ENCODE measurements at regions not wholly inside any gene's neighbourhood (a gene's known extent, or its start where the extent isn't known, plus 50 kb on each side); places are given as distances from the start of the nearest gene placed in this dataset.
"Not testable (repeated sequence)": the region's sequence is repeated elsewhere in the genome, so short reads cannot be mapped to it uniquely, and the experiment has no call there.

- not testable (repeated sequence) for H3K27me3 ChIP-seq (ENCODE audit: control insufficient read depth, insufficient read depth, low read length); H3K36me3 ChIP-seq (ENCODE audit: control insufficient read depth, insufficient read depth, low read length); H3K9ac ChIP-seq (ENCODE audit: low read depth, low read length); H3K4me1 ChIP-seq (ENCODE audit: control insufficient read depth, insufficient read depth, low read length); H3K4me3 ChIP-seq (ENCODE audit: low read depth, low read length); H3K9me3 ChIP-seq (ENCODE audit: control insufficient read depth, insufficient read depth, low read length)
These were observed 56.1 kb downstream of the ZNF22 start for GRCh38 chr10:45056806-45057205.

DNA sequence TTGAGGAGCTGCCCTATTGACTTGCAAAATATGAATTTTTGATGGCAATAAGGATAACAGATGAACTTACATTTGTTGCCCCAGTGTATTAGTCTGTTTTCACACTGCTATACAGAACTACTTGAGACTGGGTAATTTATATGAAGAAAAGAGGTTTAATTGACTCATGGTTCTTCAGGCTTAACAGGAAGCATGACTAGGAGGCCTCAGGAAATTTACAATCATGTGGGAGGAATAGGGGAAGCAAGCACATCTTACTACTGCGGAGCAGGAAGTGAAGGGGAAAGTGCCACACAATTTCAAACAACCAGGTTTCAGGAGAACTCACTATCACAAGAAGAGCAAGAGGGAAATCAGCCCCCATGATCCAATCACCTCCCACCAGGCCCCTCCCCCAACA is 57.9 kb downstream of the ZNF22 start:
- no peaks in the 10 kb centered on the region for H3K4me1 ChIP-seq (ENCODE audit: control insufficient read depth, insufficient read depth, low read length)
- H3K27me3 ChIP-seq (ENCODE audit: control insufficient read depth, insufficient read depth, low read length): no peaks in the 10 kb centered on the region
- no peak overlapping the region for H3K9ac ChIP-seq (ENCODE audit: low read depth, low read length)
- no peaks in the 10 kb centered on the region for H3K9me3 ChIP-seq (ENCODE audit: control insufficient read depth, insufficient read depth, low read length)
- H3K4me3 ChIP-seq (ENCODE audit: low read depth, low read length): no peak overlapping the region
- H3K36me3 ChIP-seq (ENCODE audit: control insufficient read depth, insufficient read depth, low read length): no peaks in the 10 kb centered on the region

GRCh38 chr10:45058992-45059561 is 58.4 kb downstream of the ZNF22 start:
- Histone ChIP-seq H3K4me1 (ENCODE audit: control insufficient read depth, insufficient read depth, low read length) (no peaks in the 10 kb centered on the region), H3K27me3 (ENCODE audit: control insufficient read depth, insufficient read depth, low read length) (no peaks in the 10 kb centered on the region), H3K9ac (ENCODE audit: low read depth, low read length) (no peak overlapping the region), H3K36me3 (ENCODE audit: control insufficient read depth, insufficient read depth, low read length) (no peaks in the 10 kb centered on the region), H3K9me3 (ENCODE audit: control insufficient read depth, insufficient read depth, low read length) (no peaks in the 10 kb centered on the region), H3K4me3 (ENCODE audit: low read depth, low read length) (no peak overlapping the region)

DNA sequence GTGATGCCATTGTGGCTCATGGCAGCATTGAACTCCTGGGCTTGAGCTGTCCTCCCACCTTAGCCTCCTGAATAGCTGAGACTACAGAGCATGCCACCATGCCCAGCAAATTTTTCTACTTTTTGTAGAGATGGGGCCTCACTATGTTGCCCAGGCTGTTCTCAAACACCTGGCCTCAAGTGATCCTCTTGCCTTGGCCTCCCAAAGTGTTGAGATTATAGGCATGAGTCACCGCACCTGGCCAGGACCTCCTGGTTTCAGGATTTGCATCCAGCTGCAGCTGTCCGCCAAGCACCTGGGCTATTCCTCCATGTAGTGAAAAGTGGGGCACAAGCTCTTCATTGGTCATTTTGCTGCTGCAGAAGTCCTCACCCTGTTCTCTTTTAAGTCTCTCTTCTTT is 58.9 kb downstream of the ZNF22 start:
- Histone ChIP-seq H3K9me3 (ENCODE audit: control insufficient read depth, insufficient read depth, low read length) (no peaks in the 10 kb centered on the region), H3K4me1 (ENCODE audit: control insufficient read depth, insufficient read depth, low read length) (no peaks in the 10 kb centered on the region), H3K36me3 (ENCODE audit: control insufficient read depth, insufficient read depth, low read length) (no peaks in the 10 kb centered on the region), H3K27me3 (ENCODE audit: control insufficient read depth, insufficient read depth, low read length) (no peaks in the 10 kb centered on the region), H3K4me3 (ENCODE audit: low read depth, low read length) (no peak overlapping the region), H3K9ac (ENCODE audit: low read depth, low read length) (no peak overlapping the region)

GRCh38 chr10:45061982-45062381 is 61.3 kb downstream of the ZNF22 start:
- H3K9ac ChIP-seq (ENCODE audit: low read depth, low read length): no peak overlapping the region
- H3K4me1 ChIP-seq (ENCODE audit: control insufficient read depth, insufficient read depth, low read length): no peaks in the 10 kb centered on the region
- H3K4me3 ChIP-seq (ENCODE audit: low read depth, low read length): no peak overlapping the region
- no peaks in the 10 kb centered on the region for H3K27me3 ChIP-seq (ENCODE audit: control insufficient read depth, insufficient read depth, low read length)
- no peaks in the 10 kb centered on the region for H3K9me3 ChIP-seq (ENCODE audit: control insufficient read depth, insufficient read depth, low read length)
- H3K36me3 ChIP-seq (ENCODE audit: control insufficient read depth, insufficient read depth, low read length): no peaks in the 10 kb centered on the region

- H3K9me3 ChIP-seq (ENCODE audit: control insufficient read depth, insufficient read depth, low read length): no peaks in the 10 kb centered on the region
- H3K27me3 ChIP-seq (ENCODE audit: control insufficient read depth, insufficient read depth, low read length): no peaks in the 10 kb centered on the region
- H3K9ac ChIP-seq (ENCODE audit: low read depth, low read length): no peak overlapping the region
- H3K36me3 ChIP-seq (ENCODE audit: control insufficient read depth, insufficient read depth, low read length): no peaks in the 10 kb centered on the region
- H3K4me3 ChIP-seq (ENCODE audit: low read depth, low read length): no peak overlapping the region
- no peaks in the 10 kb centered on the region for H3K4me1 ChIP-seq (ENCODE audit: control insufficient read depth, insufficient read depth, low read length)
These were observed 63.0 kb downstream of the ZNF22 start for GRCh38 chr10:45063591-45064231.

DNA sequence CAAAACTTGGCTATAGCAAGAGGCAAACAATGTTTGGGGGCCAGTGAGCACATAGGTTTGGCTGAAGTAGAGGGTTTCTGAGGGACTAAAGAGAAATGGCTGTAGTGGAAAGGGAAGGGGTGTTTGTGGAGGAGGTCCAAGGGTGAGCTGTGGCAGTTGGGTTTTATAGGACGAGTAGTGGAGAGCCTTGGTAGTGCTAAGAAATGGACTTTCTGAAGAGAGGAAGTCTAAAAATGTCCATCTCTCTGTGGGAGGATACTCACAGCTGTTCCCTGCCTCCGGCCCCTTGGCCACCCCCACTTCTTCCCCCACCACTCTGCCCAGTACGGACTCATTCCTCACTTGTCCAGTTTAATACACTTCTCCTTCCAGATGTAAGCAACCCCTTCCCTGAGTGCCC is 64.3 kb downstream of the ZNF22 start:
- Histone ChIP-seq H3K9ac (ENCODE audit: low read depth, low read length) (no peak overlapping the region), H3K4me3 (ENCODE audit: low read depth, low read length) (no peak overlapping the region), H3K4me1 (ENCODE audit: control insufficient read depth, insufficient read depth, low read length) (no peaks in the 10 kb centered on the region), H3K9me3 (ENCODE audit: control insufficient read depth, insufficient read depth, low read length) (no peaks in the 10 kb centered on the region), H3K27me3 (ENCODE audit: control insufficient read depth, insufficient read depth, low read length) (no peaks in the 10 kb centered on the region), H3K36me3 (ENCODE audit: control insufficient read depth, insufficient read depth, low read length) (no peaks in the 10 kb centered on the region)

DNA sequence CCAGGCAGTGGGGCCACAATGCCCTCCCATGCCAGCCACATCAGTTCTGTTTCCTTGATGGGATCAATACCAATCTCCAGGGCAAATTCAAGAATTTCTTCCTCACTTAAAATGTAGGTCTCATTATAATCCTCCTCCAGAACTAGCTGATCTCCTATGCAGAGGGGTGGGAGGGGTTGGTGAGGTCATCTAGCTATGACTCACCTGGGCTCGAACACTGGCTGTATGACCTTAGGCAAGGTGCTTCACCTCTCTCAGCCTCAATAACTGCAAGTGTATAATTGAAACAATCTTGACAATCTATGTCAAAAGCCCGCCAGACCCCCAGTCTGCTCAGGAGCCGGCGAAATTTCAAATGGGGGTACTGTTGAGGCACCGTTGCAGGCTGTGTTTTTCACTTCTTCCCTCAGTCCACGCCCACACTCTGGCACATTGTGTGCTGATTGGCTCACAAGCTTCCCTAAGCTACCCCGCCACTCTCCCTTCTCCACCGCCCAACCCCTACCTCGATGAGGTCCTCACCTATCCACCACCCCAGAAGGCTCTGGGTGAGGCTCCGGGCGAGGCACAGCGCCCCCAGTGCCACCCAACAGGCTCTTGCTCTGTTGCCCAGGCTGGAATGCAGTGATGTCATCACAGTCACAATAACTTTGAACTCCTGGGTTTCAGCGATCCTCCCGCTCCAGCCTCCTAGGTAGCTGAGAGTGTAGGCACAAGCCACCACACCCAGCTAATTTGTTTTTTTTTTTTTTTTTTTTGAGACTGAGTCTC is 70.5 kb downstream of the ZNF22 start:
- peaks cover 5% of the 10 kb centered on the region for H3K9me3 ChIP-seq (ENCODE audit: control insufficient read depth, insufficient read depth, low read length)

DNA sequence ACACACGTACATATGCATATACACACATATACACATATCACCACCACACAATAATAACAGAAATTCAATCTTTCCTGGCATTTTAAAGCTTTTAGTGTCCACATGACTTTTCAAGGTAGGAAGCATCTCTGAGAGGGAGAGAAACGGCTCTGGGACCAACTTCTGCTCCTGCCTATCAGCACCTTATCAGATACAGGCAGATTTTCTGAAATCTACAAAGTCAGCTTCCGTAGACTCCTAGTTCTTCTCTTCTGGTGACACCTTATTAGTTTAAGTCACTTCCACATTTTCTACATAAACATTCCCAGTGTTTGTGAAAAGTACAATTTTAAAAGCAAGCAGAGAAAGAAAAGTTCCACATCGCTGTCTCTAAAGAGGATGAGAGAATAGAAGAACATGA is 74.5 kb downstream of the ZNF22 start:
- Histone ChIP-seq H3K9me3 (ENCODE audit: control insufficient read depth, insufficient read depth, low read length) (peaks cover 4% of the 10 kb centered on the region), H3K4me3 (ENCODE audit: low read depth, low read length) (no peak overlapping the region), H3K36me3 (ENCODE audit: control insufficient read depth, insufficient read depth, low read length) (no peaks in the 10 kb centered on the region), H3K9ac (ENCODE audit: low read depth, low read length) (no peak overlapping the region), H3K4me1 (ENCODE audit: control insufficient read depth, insufficient read depth, low read length) (peaks cover 4% of the 10 kb centered on the region), H3K27me3 (ENCODE audit: control insufficient read depth, insufficient read depth, low read length) (no peaks in the 10 kb centered on the region)

More for the DNA sequence above, 70.5 kb downstream of the ZNF22 start:
- H3K4me1 ChIP-seq (ENCODE audit: control insufficient read depth, insufficient read depth, low read length): no peaks in the 10 kb centered on the region
- no peaks in the 10 kb centered on the region for H3K27me3 ChIP-seq (ENCODE audit: control insufficient read depth, insufficient read depth, low read length)
- no peak overlapping the region for H3K4me3 ChIP-seq (ENCODE audit: low read depth, low read length)
- H3K9ac ChIP-seq (ENCODE audit: low read depth, low read length): no peak overlapping the region
- H3K36me3 ChIP-seq (ENCODE audit: control insufficient read depth, insufficient read depth, low read length): no peaks in the 10 kb centered on the region

- H3K4me3 ChIP-seq (ENCODE audit: low read depth, low read length): no peak overlapping the region
These were observed 75.2 kb downstream of the ZNF22 start for GRCh38 chr10:45075826-45076380.

GRCh38 chr10:45076891-45077290 is 76.2 kb downstream of the ZNF22 start:
- Histone ChIP-seq H3K9ac (ENCODE audit: low read depth, low read length) (no peak overlapping the region), H3K27me3 (ENCODE audit: control insufficient read depth, insufficient read depth, low read length) (no peaks in the 10 kb centered on the region), H3K36me3 (ENCODE audit: control insufficient read depth, insufficient read depth, low read length) (no peaks in the 10 kb centered on the region), H3K9me3 (ENCODE audit: control insufficient read depth, insufficient read depth, low read length) (no peaks in the 10 kb centered on the region), H3K4me1 (ENCODE audit: control insufficient read depth, insufficient read depth, low read length) (peaks cover 4% of the 10 kb centered on the region), H3K4me3 (ENCODE audit: low read depth, low read length) (no peak overlapping the region)

More at GRCh38 chr10:45075826-45076380, 75.2 kb downstream of the ZNF22 start:
- Histone ChIP-seq H3K9me3 (ENCODE audit: control insufficient read depth, insufficient read depth, low read length) (no peaks in the 10 kb centered on the region), H3K27me3 (ENCODE audit: control insufficient read depth, insufficient read depth, low read length) (no peaks in the 10 kb centered on the region), H3K4me1 (ENCODE audit: control insufficient read depth, insufficient read depth, low read length) (peaks cover 4% of the 10 kb centered on the region), H3K9ac (ENCODE audit: low read depth, low read length) (no peak overlapping the region), H3K36me3 (ENCODE audit: control insufficient read depth, insufficient read depth, low read length) (no peaks in the 10 kb centered on the region)

DNA sequence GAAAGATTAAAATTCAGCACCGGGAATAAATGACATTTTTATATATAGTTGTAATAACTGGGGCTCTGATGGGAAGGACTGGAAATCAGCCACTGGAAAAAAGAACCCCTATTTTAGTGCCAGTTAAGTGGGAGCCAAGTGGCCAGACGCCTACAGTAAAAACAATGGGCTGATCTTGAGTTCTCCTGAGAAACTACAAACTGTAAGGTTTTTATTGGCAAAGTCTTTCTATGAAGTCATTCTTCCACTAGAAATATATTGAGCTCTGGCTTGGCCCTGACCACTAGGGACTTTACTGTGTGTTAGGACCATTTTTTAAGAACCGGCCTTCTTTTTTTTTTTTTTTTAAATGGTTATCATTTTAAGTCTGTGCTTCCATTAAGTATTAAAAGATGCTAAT is 79.6 kb downstream of the ZNF22 start:
- Histone ChIP-seq H3K4me1 (ENCODE audit: control insufficient read depth, insufficient read depth, low read length) (peaks cover 4% of the 10 kb centered on the region), H3K9ac (ENCODE audit: low read depth, low read length) (no peak overlapping the region), H3K9me3 (ENCODE audit: control insufficient read depth, insufficient read depth, low read length) (no peaks in the 10 kb centered on the region), H3K36me3 (ENCODE audit: control insufficient read depth, insufficient read depth, low read length) (no peaks in the 10 kb centered on the region), H3K27me3 (ENCODE audit: control insufficient read depth, insufficient read depth, low read length) (no peaks in the 10 kb centered on the region), H3K4me3 (ENCODE audit: low read depth, low read length) (no peak overlapping the region)

Measured in iPS-15b (cell line).